A673 (cell line): ENCODE measurements at regions not wholly inside any gene's neighbourhood (a gene's known extent, or its start where the extent isn't known, plus 50 kb on each side); places are given as distances from the start of the nearest gene placed in this dataset.

ENCODE experiments used
- CTCF ChIP-seq: fragments of 300-800, 200-600 bp; sonication (generic); conservative IDR thresholded peaks from 2 replicates; pipeline ENCODE4 v1.5.1; 2017; ENCODE audit warnings: low read depth, mild to moderate bottlenecking, antibody characterized with exemption, low read length, moderate library complexity, mixed read lengths
- EZH2 ChIP-seq: fragments of 200-600 bp; sonication (generic); IDR thresholded peaks from 2 replicates; pipeline ENCODE4 v1.6.1; 2017; ENCODE audit warnings: borderline replicate concordance, low read depth, mild to moderate bottlenecking, mixed read lengths, antibody characterized with exemption, low read length; ENCODE audit not compliant: poor library complexity, severe bottlenecking

DNA sequence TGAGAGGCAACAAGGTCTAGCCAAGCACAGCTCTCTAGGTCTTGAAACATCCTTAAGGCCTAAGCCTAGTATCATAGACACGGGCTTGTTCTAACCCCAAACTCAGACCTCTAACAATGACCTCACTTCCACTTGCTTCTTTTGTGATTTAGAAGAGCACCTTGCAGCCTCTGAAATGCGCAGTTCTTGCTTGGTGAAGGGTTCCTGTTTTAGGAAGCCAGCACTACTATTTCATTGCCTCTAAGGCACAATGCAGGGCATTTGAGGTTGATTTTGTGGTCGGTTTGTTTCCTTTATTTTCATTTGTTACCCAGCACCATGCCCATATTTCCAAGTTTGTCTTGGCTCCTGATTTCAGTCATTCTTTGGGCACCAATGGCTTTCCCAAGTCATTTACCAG lies 117.0 kb upstream of the CYP1B1 start:
- no peak for TF ChIP-seq CTCF
- TF ChIP-seq EZH2 = no peak
